SU-DHL-6 (cell line): ENCODE measurements at regions not wholly inside any gene's neighbourhood (a gene's known extent, or its start where the extent isn't known, plus 50 kb on each side); places are given as distances from the start of the nearest gene placed in this dataset.

ENCODE experiments used
- CTCF ChIP-seq: fragments of 200-600 bp; sonication (generic); IDR thresholded peaks from one replicate; pipeline ENCODE4 v1.5.1; 2017; ENCODE audit warnings: antibody characterized with exemption, mild to moderate bottlenecking, low read length, moderate library complexity; ENCODE audit not compliant: insufficient read depth, poor library complexity, severe bottlenecking
- EZH2phosphoT487 ChIP-seq: fragments of 200-600 bp; sonication (generic), shearing (Covaris generic); conservative IDR thresholded peaks from 2 replicates; pipeline ENCODE4 v1.6.1; 2018; ENCODE audit warnings: mild to moderate bottlenecking, antibody characterized with exemption, low read length, moderate library complexity, mixed read lengths

GRCh38 chr20:57038608-57039440 lies 227.6 kb downstream of the BMP7 start:
- TF ChIP-seq CTCF (no peak), EZH2phosphoT487 (no peak)
